Peyer's patch (tissue), 4 donors: ENCODE measurements at regions not wholly inside any gene's neighbourhood (a gene's known extent, or its start where the extent isn't known, plus 50 kb on each side); places are given as distances from the start of the nearest gene placed in this dataset.

ENCODE experiments used
- DNase-seq, 3 donors: peaks; one replicate each; pipeline ENCODE4 v3.0.0-alpha.2; 2017 to 2019
- H3K27ac ChIP-seq, 4 donors: fragments of 200-600 bp; sonication (generic); one replicate each; pipeline ENCODE4 v1.5.1; 2016 to 2019
- H3K27me3 ChIP-seq, 2 donors: fragments of 200-600 bp; sonication (generic); one replicate each; pipeline ENCODE4 v1.5.1; 2019
- H3K36me3 ChIP-seq, 3 donors: fragments of 200-600 bp; sonication (generic); one replicate each; pipeline ENCODE4 v1.5.1; 2016 to 2019
- H3K4me1 ChIP-seq, 4 donors: fragments of 200-600 bp; sonication (generic); one replicate each; pipeline ENCODE4 v1.5.1; 2016 to 2019
- H3K4me3 ChIP-seq, 4 donors: fragments of 200-600 bp; sonication (generic); 1 replicate in 3 of 4; 2 replicates in 1 of 4; pipeline ENCODE4 v1.5.1; 2016 to 2019; ENCODE audit warnings: mild to moderate bottlenecking in 1 of 4
- H3K9me3 ChIP-seq, 4 donors: fragments of 200-600 bp; sonication (generic); one replicate each; pipeline ENCODE4 v1.5.1; 2016 to 2019; ENCODE audit warnings: mild to moderate bottlenecking in 1 of 4
- POLR2A ChIP-seq, 2 donors: fragments of 450-650 bp; IDR thresholded peaks; one replicate each; pipeline ENCODE4 v1.5.1; 2017; ENCODE audit warnings: antibody characterized with exemption in 2 of 2, mild to moderate bottlenecking in 2 of 2, moderate library complexity in 2 of 2
- TF ChIP-seq, protein P1 (sequence below), 6 experiments: fragments of 450-650 bp in 4 of 6; fragments of 200-600 bp in 2 of 6; sonication (generic) in 1 of 6; IDR thresholded peaks; one replicate each; pipeline ENCODE4 v1.5.1; 2017 to 2019; ENCODE audit warnings: antibody characterized with exemption in 6 of 6, mild to moderate bottlenecking in 3 of 6, moderate library complexity in 1 of 6

DNA sequence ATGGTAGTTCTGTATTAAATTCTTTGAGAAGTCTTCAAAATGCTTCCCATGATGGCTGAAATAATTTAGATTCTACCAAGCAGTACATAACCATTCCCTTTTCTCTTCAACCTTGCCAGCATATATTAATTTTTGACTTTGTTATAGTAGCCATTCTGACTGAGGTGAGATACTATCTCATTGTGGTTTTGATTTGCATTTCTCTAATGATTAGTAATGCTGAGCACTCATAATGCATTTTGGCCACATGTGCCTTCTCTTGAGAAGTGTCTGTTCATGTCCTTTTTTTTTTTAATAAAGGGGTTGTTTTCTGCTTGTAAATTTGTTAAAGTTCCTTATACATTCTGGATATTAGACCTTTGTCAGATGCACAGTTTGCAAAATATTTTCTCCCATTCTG lies 173.9 kb downstream of the CALCRL start:
- Histone ChIP-seq H3K27me3 (no peaks in the 10 kb centered on the region), H3K36me3 (no peaks in the 10 kb centered on the region), H3K27ac (no peak overlapping the region), H3K4me3 (no peak overlapping the region), H3K9me3 (no peaks in the 10 kb centered on the region), H3K4me1 (no peaks in the 10 kb centered on the region)
- TF ChIP-seq, protein P1, sequence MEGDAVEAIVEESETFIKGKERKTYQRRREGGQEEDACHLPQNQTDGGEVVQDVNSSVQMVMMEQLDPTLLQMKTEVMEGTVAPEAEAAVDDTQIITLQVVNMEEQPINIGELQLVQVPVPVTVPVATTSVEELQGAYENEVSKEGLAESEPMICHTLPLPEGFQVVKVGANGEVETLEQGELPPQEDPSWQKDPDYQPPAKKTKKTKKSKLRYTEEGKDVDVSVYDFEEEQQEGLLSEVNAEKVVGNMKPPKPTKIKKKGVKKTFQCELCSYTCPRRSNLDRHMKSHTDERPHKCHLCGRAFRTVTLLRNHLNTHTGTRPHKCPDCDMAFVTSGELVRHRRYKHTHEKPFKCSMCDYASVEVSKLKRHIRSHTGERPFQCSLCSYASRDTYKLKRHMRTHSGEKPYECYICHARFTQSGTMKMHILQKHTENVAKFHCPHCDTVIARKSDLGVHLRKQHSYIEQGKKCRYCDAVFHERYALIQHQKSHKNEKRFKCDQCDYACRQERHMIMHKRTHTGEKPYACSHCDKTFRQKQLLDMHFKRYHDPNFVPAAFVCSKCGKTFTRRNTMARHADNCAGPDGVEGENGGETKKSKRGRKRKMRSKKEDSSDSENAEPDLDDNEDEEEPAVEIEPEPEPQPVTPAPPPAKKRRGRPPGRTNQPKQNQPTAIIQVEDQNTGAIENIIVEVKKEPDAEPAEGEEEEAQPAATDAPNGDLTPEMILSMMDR (IDR thresholded peaks at IDR 0.05), result no peak
- no peak for TF ChIP-seq POLR2A (IDR thresholded peaks at IDR 0.05)
- DNase-seq, result no peak

DNA sequence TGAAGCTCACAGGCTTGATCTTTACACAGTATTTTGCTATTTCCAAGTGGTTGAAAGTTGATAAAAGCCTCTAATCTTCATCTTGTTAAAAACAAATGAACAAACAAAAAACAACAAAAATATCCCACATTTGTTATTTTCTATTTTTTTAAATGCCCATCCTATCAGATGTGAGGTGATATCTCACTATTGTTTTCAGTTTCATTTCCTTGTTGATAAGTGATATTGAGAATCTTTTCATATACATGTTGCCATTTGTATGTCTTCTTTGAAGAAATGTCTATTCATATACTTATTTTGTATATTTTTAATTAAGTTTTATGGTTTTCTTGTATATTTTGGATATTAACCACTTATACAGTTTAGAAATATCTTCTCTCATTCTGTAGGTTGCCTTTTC lies 175.8 kb downstream of the CALCRL start:
- H3K27me3 ChIP-seq, result no peaks in the 10 kb centered on the region
- no peak for DNase-seq
- H3K4me1 ChIP-seq, result no peaks in the 10 kb centered on the region
- H3K36me3 ChIP-seq, result no peaks in the 10 kb centered on the region
- no peak for TF ChIP-seq POLR2A (IDR thresholded peaks at IDR 0.05)
- TF ChIP-seq, protein P1 (IDR thresholded peaks at IDR 0.05), result no peak
- no peak overlapping the region for H3K27ac ChIP-seq
- no peak overlapping the region for H3K4me3 ChIP-seq
- H3K9me3 ChIP-seq, result no peaks in the 10 kb centered on the region

DNA sequence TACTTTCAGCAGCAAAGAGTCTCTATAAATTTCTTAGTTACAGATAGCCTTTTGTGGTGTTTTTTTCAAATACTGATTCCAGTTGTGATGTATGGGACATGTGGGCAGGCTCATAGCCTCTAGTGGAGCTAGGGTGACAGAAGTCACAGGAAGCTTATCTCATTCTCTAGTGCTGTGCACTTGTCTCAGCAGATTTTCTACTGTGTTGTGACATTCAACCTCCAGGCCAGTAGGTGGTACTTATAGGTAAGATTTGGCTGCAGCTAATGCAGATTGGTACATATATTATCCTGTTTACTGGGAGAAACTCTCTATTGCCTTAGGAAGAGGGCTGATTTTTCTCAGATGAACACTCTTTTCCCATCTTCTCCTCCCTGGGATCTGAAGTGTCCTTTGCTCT lies 176.2 kb downstream of the CALCRL start:
- Histone ChIP-seq H3K27ac (no peak overlapping the region), H3K4me1 (no peaks in the 10 kb centered on the region), H3K27me3 (no peaks in the 10 kb centered on the region), H3K9me3 (no peaks in the 10 kb centered on the region), H3K4me3 (no peak overlapping the region), H3K36me3 (no peaks in the 10 kb centered on the region)
- no peak for DNase-seq
- TF ChIP-seq, protein P1 (IDR thresholded peaks at IDR 0.05), result no peak
- no peak for TF ChIP-seq POLR2A (IDR thresholded peaks at IDR 0.05)

DNA sequence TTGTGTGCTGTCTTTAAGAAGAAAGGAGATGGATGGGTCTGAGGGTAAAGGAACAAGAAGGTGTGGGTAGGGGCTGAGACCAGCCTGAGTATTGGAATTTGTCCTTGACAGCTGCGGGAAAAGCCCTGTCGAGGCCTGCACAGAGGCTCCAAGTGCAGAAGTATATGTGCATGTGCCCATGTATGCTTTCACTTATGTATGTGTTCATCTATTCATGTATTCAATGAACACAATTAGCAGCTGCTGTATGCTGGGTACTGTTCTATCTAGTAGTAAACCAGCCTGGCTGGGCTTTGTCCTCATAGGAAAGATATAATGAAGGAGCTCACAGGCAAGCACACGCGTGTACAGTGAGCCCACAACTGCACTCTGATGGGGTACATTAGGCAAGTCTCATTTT lies 181.4 kb downstream of the CALCRL start:
- no peak overlapping the region for H3K27ac ChIP-seq
- H3K9me3 ChIP-seq, result no peaks in the 10 kb centered on the region
- no peaks in the 10 kb centered on the region for H3K27me3 ChIP-seq
- no peak overlapping the region for H3K4me3 ChIP-seq
- DNase-seq, result no peak
- no peaks in the 10 kb centered on the region for H3K36me3 ChIP-seq
- H3K4me1 ChIP-seq, result no peaks in the 10 kb centered on the region
- TF ChIP-seq POLR2A (IDR thresholded peaks at IDR 0.05), result no peak
- TF ChIP-seq, protein P1 (IDR thresholded peaks at IDR 0.05), result no peak

DNA sequence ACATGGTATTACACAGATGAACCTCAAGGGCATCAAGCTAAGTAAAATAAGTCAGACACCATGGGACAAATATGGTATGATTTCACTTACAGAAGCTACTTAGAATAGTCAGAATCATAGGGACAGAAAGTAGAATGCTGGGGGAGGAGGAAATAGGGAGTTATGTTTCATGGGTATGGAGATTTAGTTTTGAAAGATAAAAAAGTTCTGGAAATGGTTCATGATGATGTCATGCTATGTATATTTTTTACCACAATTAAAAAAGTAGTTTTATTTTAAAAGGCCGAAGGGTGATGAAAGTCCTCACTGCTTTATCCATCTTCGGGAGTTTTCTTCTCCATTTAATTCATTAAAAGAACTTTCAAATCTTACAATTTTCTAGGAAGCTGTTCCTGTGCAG lies 181.9 kb downstream of the CALCRL start:
- Histone ChIP-seq H3K9me3 (no peaks in the 10 kb centered on the region), H3K4me3 (no peak overlapping the region), H3K36me3 (no peaks in the 10 kb centered on the region), H3K27ac (no peak overlapping the region), H3K4me1 (no peaks in the 10 kb centered on the region), H3K27me3 (no peaks in the 10 kb centered on the region)
- no peak for TF ChIP-seq POLR2A (IDR thresholded peaks at IDR 0.05)
- TF ChIP-seq, protein P1 (IDR thresholded peaks at IDR 0.05), result no peak
- no peak for DNase-seq

DNA sequence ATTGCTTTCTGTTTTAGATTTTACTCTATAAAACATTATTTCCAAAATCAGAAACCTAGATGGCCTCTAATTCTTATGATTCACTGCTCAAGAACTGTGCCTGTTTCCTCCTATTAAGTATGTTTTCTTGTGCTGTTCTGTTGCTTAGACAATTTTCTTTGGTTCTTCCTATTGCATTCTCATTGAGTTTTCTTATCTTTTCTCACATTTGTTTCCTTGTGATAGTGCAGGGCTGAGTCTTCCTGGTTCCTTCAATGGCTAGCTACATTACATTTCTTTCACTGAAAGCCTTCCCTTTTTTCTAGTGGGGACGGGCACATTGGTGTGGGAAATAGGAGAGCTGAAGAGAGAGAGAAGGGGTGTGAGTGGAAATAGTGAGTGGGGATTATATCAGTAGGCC lies 183.4 kb downstream of the CALCRL start:
- H3K4me1 ChIP-seq, result no peaks in the 10 kb centered on the region
- H3K9me3 ChIP-seq, result no peaks in the 10 kb centered on the region
- TF ChIP-seq, protein P1 (IDR thresholded peaks at IDR 0.05), result no peak
- no peak for TF ChIP-seq POLR2A (IDR thresholded peaks at IDR 0.05)

More for the DNA sequence above, 183.4 kb downstream of the CALCRL start:
- no peak overlapping the region for H3K27ac ChIP-seq
- H3K36me3 ChIP-seq, result no peaks in the 10 kb centered on the region
- H3K4me3 ChIP-seq, result no peak overlapping the region
- no peak for DNase-seq
- no peaks in the 10 kb centered on the region for H3K27me3 ChIP-seq
